ENCODE measurements at regions not wholly inside any gene's neighbourhood (a gene's known extent, or its start where the extent isn't known, plus 50 kb on each side); places are given as distances from the start of the nearest gene placed in this dataset.
A peak's percentile ranks its signal among the peaks of the same experiment; 100 is the strongest.

GRCh38 chr9:94159069-94159939 lies 75.0 kb downstream of the PTPDC1 start:
- no peak for DNase-seq (ENCODE audit: low read depth in 2 of 2)

- no peak for DNase-seq (ENCODE audit: low read depth in 2 of 2)
These were observed 76.6 kb downstream of the PTPDC1 start for GRCh38 chr9:94160594-94161501.

DNA sequence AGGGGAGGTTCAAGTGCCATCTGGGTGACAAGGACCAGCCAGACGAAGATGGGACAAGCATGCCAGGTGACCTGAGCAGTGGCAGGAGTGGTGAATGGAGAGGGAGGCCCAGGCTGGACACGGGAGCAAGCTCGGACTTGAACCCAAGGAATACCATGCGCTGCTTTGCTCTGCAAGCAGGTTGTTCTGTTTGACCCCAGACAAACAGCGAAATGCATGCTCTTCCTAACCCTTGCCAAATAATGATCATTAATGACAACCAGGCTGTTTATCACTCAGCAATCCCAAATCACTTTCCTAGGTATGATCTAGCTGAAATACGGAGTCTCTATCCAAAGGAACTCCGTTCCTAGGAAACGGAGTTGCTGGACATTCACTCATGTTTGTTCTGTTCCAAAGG lies 77.4 kb downstream of the PTPDC1 start:
- no peak for DNase-seq (ENCODE audit: low read depth in 2 of 2)

DNA sequence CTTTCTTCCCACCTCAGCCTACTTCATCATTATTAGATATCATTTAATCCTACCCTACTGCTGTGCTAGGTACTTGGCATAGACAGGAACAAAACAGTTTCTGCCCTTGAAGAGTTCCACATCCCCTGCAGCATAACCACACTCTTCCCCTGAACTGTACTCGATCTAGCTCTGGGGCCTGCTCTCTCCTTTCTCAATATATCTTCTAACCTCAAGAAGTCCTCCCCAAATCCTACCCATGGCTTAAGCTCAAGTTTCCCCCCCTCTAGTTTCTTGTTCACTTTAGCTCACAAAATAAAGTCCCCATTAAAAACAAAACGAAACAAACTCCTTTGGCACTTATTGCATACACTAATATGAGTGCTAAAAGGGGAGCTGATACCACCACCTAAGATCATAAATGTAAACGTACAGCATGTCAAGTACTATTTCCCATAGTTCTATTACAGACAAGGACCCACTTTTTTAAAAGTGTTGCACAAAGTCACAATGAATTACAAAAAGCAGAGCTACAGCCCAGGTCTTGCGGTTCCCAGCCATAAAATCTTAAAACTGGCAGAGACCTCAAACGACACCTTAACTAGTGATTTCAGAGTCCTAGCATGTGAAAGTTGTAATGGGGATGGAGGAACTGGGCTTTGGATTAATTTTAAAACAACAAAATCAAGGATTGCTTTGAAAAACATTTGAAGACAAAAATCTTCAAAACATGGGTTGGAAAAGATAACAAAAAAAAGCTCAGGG lies 80.7 kb downstream of the PTPDC1 start:
- DNase-seq (ENCODE audit: low read depth in 2 of 2), result no peak

GRCh38 chr9:94165592-94166235 lies 81.5 kb downstream of the PTPDC1 start:
- DNase-seq (ENCODE audit: low read depth in 2 of 2), result peak; percentile 85 to 91

- DNase-seq (ENCODE audit: low read depth in 2 of 2), result peak; percentile 83 to 87
These were observed 82.1 kb downstream of the PTPDC1 start for GRCh38 chr9:94166236-94166975.

GRCh38 chr9:94166976-94167346 lies 82.7 kb downstream of the PTPDC1 start:
- DNase-seq (ENCODE audit: low read depth in 2 of 2), result no peak

- DNase-seq (ENCODE audit: low read depth in 2 of 2), result no peak
These were observed 83.2 kb downstream of the PTPDC1 start for GRCh38 chr9:94167376-94167890.

- no peak for DNase-seq (ENCODE audit: low read depth in 2 of 2)
These were observed 84.1 kb downstream of the PTPDC1 start for GRCh38 chr9:94168203-94169000.

DNA sequence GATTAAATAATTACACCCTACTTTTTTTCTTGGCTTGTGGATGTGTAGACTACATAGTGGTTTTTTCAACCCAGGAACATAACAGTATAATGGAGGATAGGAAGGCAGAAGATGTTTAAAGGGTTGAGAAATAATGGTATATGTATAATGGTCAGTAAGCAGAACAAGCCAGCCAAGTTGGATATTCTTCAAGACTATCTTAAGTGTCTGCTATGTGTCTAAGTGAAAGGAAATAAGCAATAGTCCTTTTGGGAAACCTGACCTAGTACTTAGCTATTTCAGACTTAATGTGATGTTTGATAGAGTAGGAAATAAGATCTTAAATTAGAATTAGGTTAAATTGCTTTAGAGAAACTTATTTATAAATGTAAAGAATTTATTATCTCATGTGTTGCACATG lies 85.7 kb downstream of the PTPDC1 start:
- no peak for DNase-seq (ENCODE audit: low read depth in 2 of 2)

DNA sequence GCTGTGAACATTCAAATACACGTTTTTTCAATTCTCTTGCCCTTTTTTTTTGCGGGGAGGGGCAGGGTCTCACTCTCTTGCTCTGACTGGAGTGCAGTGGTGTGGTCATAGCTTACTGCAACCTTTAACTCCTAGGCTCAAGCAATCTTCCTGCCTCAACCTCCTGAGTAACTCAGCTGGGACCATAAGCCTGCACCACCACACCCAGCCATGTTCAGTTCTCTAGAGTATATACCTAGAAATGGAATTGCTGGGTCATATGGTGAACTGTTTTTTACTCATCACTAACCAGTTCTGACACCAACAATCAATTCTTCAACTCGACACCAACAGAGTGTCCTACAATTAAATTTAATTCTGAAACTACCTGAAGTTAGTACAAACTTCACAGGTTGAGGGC lies 85.5 kb upstream of the ZNF169 start:
- DNase-seq (ENCODE audit: low read depth in 2 of 2), result no peak

- no peak for DNase-seq (ENCODE audit: low read depth in 2 of 2)
These were observed 84.9 kb upstream of the ZNF169 start for GRCh38 chr9:94174164-94174563.

DNA sequence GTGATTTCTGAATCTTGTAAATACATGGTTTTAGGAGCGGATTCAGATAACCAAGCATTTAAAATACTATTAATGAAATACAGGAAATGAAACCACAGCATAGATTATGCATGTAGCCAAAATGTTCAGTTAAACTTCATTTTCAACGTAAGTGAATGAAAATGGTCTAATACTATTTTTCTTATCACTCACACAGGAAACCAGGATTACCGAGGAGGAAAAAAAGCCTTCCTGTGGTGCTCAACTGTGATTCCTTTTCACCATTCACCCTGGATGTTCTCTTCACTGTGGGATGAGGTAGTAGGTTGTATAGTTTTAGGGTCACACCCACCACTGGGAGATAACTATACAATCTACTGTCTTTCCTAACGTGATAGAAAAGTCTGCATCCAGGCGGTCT lies 83.4 kb upstream of the ZNF169 start:
- DNase-seq (ENCODE audit: low read depth in 2 of 2), result no peak

GRCh38 chr9:94176608-94177007 lies 82.5 kb upstream of the ZNF169 start:
- no peak for DNase-seq (ENCODE audit: low read depth in 2 of 2)

DNA sequence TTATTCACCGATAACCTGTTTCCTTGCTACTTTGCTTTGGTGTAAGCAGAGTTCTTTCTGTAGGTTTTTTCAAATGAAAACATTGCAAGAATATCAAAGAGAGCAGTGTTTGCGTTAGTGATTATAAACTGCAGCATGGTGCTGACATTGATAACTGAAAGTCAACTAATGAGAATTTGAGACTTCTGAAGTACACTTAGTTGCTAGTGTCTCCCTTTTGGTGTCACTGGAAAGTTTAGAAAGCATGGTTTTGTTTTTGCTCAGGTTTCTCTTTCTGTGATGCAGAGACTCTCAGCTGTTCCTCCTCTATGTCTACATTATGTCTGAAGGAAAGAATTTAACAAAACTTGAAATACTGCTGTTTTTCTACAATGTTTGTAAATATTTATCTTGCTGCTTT lies 80.2 kb upstream of the ZNF169 start:
- DNase-seq (ENCODE audit: low read depth in 2 of 2), result no peak

DNA sequence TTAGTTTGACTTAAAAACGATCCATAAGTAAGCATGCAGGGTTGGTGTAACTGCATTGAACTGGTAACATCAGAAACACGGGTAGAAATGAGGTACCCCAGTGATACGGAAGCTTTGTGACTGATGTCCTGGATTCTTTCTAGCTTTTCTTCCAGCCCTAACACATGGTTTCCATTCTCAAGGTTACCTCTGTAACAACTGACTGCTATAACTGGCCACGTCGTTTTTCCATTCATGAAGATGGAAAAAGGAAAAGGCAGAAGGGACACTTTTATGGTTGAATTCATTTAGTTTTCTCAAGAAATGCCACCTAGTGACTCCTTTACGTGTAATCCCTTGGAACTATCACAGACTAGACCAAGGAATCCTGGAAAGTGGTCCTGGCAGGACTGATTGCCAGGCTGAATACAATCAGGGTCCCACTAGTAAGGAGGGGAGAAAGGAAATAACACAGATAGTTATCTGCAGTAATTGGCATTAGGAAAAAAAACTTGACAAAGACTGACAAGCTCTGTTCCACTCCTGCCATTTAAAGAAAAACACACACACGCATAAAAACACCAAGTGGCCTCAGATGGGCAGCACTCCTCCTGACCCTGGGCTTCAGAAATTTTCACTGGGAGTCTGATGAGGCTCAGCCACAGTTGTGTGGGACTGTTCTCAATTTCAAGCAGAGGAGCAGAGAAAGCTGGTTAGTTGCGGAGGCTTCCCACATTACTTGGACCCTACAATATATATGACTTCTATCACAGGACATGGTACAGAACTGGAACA lies 77.5 kb upstream of the ZNF169 start:
- no peak for DNase-seq (ENCODE audit: low read depth in 2 of 2)

DNA sequence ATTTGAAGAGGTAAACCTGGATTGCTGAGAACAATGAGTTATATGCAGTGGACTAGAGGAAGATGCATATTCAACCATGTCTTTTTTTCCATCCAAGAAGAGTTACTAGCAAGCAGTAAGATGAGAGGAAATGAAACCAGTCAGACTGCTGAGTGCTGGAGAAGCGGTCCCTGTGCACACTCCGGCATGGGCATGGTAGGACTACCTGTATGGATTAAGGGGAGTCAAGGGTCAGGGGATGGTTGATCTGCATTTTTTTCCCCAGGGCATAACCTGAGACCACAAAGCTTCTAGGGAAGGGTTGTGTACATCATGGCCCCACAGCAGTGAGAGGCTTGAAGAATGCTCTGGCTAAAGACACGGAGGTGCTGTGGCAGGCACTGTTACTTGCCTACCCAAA lies 76.6 kb upstream of the ZNF169 start:
- no peak for DNase-seq (ENCODE audit: low read depth in 2 of 2)

GRCh38 chr9:94183240-94183999 lies 75.7 kb upstream of the ZNF169 start:
- no peak for DNase-seq (ENCODE audit: low read depth in 2 of 2)

Measured in stimulated activated CD4-positive, alpha-beta T cell treated with anti-CD3 and anti-CD28 coated beads, Interleukin-1b, Interleukin-23, amount 100 ng/mL, for 1 hour (primary cell).